CD4-positive, alpha-beta T cell treated with Interleukin-6 for 4 hours (primary cell): ENCODE measurements at regions not wholly inside any gene's neighbourhood (a gene's known extent, or its start where the extent isn't known, plus 50 kb on each side); places are given as distances from the start of the nearest gene placed in this dataset.

Experiments
- DNase-seq: peaks from one replicate; pipeline ENCODE4 v3.0.0-alpha.2; 2020; ENCODE audit warnings: mixed read lengths

- DNase-seq, result no peak
Measured at GRCh38 chr14:49463146-49463545, 123.0 kb downstream of the RPS29 start.

- DNase-seq, result peak; percentile 71
Measured at GRCh38 chr14:49461529-49462401, 124.4 kb downstream of the RPS29 start.

GRCh38 chr14:49460662-49461061, 125.5 kb downstream of the RPS29 start:
- DNase-seq, result no peak

GRCh38 chr14:49456589-49456988, 129.6 kb downstream of the RPS29 start:
- DNase-seq, result no peak

- no peak for DNase-seq
Measured at GRCh38 chr14:49451938-49452337, 134.2 kb downstream of the RPS29 start.

GRCh38 chr14:49449749-49450148, 136.4 kb downstream of the RPS29 start:
- no peak for DNase-seq

GRCh38 chr14:49447540-49448107, 138.6 kb downstream of the RPS29 start:
- no peak for DNase-seq

GRCh38 chr14:49446801-49447200, 139.4 kb downstream of the RPS29 start:
- DNase-seq, result no peak

- DNase-seq, result no peak
Measured at GRCh38 chr14:49438256-49438770, 147.9 kb downstream of the RPS29 start.

GRCh38 chr14:49428076-49428475, 158.1 kb downstream of the RPS29 start:
- DNase-seq, result no peak

- no peak for DNase-seq
Measured at GRCh38 chr14:49427117-49427516, 159.1 kb downstream of the RPS29 start.

- DNase-seq, result no peak
Measured at GRCh38 chr14:49425921-49426320, 160.3 kb downstream of the RPS29 start.

- no peak for DNase-seq
Measured at GRCh38 chr14:49424436-49425331, 161.5 kb downstream of the RPS29 start.

- no peak for DNase-seq
Measured at GRCh38 chr14:49420201-49420600, 166.0 kb downstream of the RPS29 start.

- no peak for DNase-seq
Measured at GRCh38 chr14:49418789-49419188, 167.4 kb downstream of the RPS29 start.

GRCh38 chr14:49417790-49418189, 168.4 kb downstream of the RPS29 start:
- DNase-seq, result no peak

- no peak for DNase-seq
Measured at GRCh38 chr14:49408187-49408933, 177.8 kb downstream of the RPS29 start.

- no peak for DNase-seq
Measured at GRCh38 chr14:49405291-49405690, 180.9 kb downstream of the RPS29 start.

- no peak for DNase-seq
Measured at GRCh38 chr14:49401373-49401772, 184.8 kb downstream of the RPS29 start.

GRCh38 chr14:49396801-49397200, 189.4 kb downstream of the RPS29 start:
- DNase-seq, result no peak

- DNase-seq, result no peak
Measured at GRCh38 chr14:49381778-49382177, 204.4 kb downstream of the RPS29 start.

- DNase-seq, result no peak
Measured at GRCh38 chr14:49367696-49368095, 218.5 kb downstream of the RPS29 start.
